ENCODE measurements at regions not wholly inside any gene's neighbourhood (a gene's known extent, or its start where the extent isn't known, plus 50 kb on each side); places are given as distances from the start of the nearest gene placed in this dataset.

DNA sequence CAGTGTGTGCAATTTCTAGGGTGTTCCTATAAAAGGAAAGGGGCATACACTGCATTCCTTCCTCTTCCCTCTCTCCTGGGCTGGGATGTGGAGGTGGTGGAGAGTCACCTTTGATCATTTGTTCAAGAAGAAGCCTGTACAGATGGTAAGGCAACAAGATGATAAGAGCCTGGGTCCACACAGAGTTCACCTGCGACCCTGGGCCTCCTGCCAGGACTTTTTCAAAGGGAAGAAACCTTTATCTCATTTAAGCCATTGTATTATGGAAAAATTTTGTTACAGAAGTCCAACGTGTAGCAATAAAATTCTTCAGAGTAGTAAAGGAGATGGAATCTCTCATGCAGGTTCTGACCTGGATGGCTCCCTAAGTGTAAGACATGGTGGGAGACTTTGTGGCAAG, 189.1 kb downstream of the MIS18A start:
- Histone ChIP-seq H3K36me3 (no peaks in the 10 kb centered on the region), H3K27me3 (ENCODE audit: insufficient read depth, low read depth, severe bottlenecking) (no peaks in the 10 kb centered on the region), H3K4me3 (ENCODE audit: low read depth, low read length) (no peak overlapping the region), H3K27ac (no peak overlapping the region), H3K9me3 (ENCODE audit: severe bottlenecking) (no peaks in the 10 kb centered on the region)
- no peak for DNase-seq
- TF ChIP-seq, protein P1, sequence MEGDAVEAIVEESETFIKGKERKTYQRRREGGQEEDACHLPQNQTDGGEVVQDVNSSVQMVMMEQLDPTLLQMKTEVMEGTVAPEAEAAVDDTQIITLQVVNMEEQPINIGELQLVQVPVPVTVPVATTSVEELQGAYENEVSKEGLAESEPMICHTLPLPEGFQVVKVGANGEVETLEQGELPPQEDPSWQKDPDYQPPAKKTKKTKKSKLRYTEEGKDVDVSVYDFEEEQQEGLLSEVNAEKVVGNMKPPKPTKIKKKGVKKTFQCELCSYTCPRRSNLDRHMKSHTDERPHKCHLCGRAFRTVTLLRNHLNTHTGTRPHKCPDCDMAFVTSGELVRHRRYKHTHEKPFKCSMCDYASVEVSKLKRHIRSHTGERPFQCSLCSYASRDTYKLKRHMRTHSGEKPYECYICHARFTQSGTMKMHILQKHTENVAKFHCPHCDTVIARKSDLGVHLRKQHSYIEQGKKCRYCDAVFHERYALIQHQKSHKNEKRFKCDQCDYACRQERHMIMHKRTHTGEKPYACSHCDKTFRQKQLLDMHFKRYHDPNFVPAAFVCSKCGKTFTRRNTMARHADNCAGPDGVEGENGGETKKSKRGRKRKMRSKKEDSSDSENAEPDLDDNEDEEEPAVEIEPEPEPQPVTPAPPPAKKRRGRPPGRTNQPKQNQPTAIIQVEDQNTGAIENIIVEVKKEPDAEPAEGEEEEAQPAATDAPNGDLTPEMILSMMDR (IDR thresholded peaks at IDR 0.05; ENCODE audit: low read depth, low read length) = no peak

DNA sequence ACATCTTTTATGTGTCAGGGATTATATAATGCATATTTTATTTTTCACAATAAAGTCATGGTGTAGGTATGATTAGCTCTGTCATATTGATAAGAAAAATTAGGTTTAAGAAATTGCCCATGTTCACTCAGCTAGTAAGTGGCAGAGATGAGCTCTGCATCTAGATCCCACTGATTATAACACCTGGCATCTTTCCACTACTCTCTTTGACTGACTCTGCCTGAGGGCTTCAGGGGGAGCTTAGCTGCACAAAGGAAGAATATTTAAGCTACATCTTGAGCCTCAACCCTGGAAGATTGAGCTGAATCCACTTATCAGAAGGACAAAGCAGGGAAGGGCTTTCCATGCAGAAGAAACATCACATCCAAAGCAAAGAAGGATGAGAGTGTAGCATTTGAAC, 190.4 kb downstream of the MIS18A start:
- Histone ChIP-seq H3K9me3 (ENCODE audit: severe bottlenecking) (no peaks in the 10 kb centered on the region), H3K27ac (peak overlapping the region; percentile 27), H3K36me3 (no peaks in the 10 kb centered on the region), H3K4me3 (ENCODE audit: low read depth, low read length) (no peak overlapping the region), H3K27me3 (ENCODE audit: insufficient read depth, low read depth, severe bottlenecking) (no peaks in the 10 kb centered on the region)
- TF ChIP-seq, protein P1 (IDR thresholded peaks at IDR 0.05; ENCODE audit: low read depth, low read length) = no peak
- peak; percentile 79 for DNase-seq

DNA sequence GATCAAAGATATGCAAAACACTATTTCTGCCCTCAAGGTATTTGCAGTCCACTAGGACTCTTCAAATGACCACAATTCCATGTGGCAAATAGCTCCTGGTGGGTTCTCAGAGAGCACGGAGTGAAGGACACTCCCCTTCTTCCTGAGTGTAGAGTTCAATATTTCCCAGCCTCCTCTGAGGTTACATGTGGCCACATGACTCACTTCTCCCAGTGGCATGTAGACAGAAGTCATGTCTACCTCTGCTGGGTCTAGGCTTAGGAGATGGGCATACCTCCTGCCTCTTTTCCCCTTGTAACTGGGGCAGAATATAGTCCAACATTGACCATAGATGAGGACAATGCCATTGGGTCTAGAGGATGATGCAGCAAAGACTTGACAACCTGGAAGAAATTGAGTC, 191.4 kb downstream of the MIS18A start:
- TF ChIP-seq, protein P1 (IDR thresholded peaks at IDR 0.05; ENCODE audit: low read depth, low read length) = no peak
- Histone ChIP-seq H3K36me3 (no peaks in the 10 kb centered on the region), H3K27me3 (ENCODE audit: insufficient read depth, low read depth, severe bottlenecking) (no peaks in the 10 kb centered on the region), H3K27ac (peak overlapping the region; percentile 27; the same call in 1 of the 2 replicates), H3K4me3 (ENCODE audit: low read depth, low read length) (no peak overlapping the region), H3K9me3 (ENCODE audit: severe bottlenecking) (no peaks in the 10 kb centered on the region)
- DNase-seq = no peak

DNA sequence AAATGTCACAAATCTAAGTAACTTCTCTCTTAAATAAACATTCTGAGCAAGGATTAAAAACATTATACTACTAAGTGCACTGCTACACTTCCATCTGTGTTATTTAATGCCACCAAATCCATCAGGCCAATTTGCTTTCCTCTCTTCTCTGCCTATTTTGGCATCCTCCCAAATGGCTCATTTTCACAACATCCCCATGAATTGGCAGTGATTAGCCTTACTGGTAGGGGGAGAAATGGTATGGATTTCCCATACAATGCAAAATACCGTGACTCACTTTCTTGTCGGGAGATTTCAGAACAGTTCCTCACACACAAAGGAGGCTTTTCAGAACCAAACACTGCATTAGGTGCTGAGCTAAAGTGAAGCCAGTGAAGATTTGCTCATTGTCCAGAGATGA, 195.7 kb downstream of the MIS18A start:
- Histone ChIP-seq H3K27me3 (ENCODE audit: insufficient read depth, low read depth, severe bottlenecking) (no peaks in the 10 kb centered on the region), H3K4me3 (ENCODE audit: low read depth, low read length) (no peak overlapping the region), H3K36me3 (no peaks in the 10 kb centered on the region), H3K9me3 (ENCODE audit: severe bottlenecking) (no peaks in the 10 kb centered on the region), H3K27ac (no peak overlapping the region)
- DNase-seq = no peak
- TF ChIP-seq, protein P1 (IDR thresholded peaks at IDR 0.05; ENCODE audit: low read depth, low read length) = no peak

DNA sequence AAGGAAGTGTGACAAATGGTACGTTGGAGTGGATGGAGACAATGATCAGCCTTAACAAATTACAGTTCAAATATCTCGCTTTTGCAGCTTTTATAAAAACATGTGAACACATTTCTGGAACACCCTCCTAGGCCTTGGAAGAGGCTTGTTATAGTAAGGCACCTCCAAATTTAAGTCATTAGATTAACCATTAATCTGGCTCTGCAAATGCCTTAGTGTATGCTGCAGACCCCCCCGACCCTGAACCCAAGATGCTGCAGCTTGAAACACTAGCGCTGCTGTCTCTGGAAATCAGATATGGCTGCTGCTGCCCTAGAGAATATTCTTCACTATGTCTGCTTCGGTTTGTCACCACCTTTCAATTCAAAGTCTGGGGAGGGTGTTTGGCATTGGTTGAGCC, 196.4 kb downstream of the MIS18A start:
- TF ChIP-seq, protein P1 (IDR thresholded peaks at IDR 0.05; ENCODE audit: low read depth, low read length) = no peak
- H3K4me3 ChIP-seq (ENCODE audit: low read depth, low read length) = no peak overlapping the region
- no peak overlapping the region for H3K27ac ChIP-seq
- no peak for DNase-seq
- no peaks in the 10 kb centered on the region for H3K27me3 ChIP-seq (ENCODE audit: insufficient read depth, low read depth, severe bottlenecking)
- H3K9me3 ChIP-seq (ENCODE audit: severe bottlenecking) = no peaks in the 10 kb centered on the region
- no peaks in the 10 kb centered on the region for H3K36me3 ChIP-seq

DNA sequence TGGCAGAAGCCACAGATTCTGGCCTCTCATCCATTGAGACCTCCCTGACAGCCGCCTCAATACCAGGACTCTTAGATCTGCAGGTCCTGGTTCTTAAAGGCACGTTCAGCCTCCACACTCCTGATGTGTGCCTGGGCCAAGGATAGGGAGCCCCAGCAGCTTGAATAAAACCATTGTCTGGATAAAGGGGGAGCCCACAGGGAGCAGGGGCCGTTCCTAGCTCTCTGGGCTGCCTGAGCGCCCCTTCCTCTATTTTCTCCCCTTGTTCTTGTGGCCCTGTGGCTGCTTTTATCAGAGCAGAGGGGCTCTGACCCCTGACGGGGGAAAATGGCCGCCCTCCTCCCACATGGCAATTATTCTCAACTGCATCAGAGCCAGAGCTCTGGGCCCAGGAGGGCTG, 200.8 kb downstream of the HUNK start:
- DNase-seq = no peak
- no peak overlapping the region for H3K27ac ChIP-seq
- no peak overlapping the region for H3K4me3 ChIP-seq (ENCODE audit: low read depth, low read length)
- H3K36me3 ChIP-seq = no peaks in the 10 kb centered on the region
- TF ChIP-seq, protein P1 (IDR thresholded peaks at IDR 0.05; ENCODE audit: low read depth, low read length) = no peak
- H3K27me3 ChIP-seq (ENCODE audit: insufficient read depth, low read depth, severe bottlenecking) = no peaks in the 10 kb centered on the region
- no peaks in the 10 kb centered on the region for H3K9me3 ChIP-seq (ENCODE audit: severe bottlenecking)
